ENCODE measurements at regions not wholly inside any gene's neighbourhood (a gene's known extent, or its start where the extent isn't known, plus 50 kb on each side); places are given as distances from the start of the nearest gene placed in this dataset.
"Not testable (repeated sequence)": the region's sequence is repeated elsewhere in the genome, so short reads cannot be mapped to it uniquely, and the experiment has no call there.

DNA sequence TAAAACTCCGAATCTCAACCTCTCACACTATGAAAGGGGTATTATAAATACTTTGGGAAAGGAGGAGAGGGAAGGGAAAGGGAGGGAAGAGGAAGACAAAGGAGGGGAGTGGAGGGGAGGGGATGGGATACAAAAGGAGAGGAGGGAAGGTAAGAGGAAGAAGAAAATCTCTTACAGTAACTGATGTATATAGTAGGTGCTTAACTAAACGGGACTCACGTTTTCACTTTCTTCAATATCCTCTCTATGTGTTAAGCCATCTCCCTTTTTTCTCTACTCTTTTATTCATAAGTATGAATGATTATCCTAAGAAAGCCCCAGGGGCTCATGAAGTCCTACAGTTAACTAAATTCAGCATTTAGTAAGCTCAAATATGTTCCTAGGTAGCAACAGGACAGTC, 729.6 kb upstream of the NR2F2 start:
- no peak for DNase-seq (ENCODE audit: low read depth in 2 of 2)

DNA sequence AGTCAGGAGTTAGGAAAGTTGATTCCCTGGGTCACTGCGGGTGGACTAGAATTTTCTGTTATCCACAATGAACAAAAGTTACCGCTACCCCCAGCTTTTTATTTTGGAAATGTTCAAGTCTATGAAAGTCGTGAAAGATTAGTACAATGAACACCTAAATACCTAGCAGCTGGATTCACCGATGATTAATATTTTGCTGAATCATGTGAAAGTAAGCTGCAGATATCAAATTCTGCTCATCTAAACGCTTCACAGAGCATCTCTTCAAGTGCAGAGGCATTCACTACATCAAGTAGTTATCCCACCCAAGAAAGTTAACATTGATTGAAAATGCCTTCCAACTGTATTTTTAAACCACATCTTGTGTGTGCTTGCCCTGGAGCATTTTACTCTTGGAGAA, 729.0 kb upstream of the NR2F2 start:
- no peak for DNase-seq (ENCODE audit: low read depth in 2 of 2)

DNA sequence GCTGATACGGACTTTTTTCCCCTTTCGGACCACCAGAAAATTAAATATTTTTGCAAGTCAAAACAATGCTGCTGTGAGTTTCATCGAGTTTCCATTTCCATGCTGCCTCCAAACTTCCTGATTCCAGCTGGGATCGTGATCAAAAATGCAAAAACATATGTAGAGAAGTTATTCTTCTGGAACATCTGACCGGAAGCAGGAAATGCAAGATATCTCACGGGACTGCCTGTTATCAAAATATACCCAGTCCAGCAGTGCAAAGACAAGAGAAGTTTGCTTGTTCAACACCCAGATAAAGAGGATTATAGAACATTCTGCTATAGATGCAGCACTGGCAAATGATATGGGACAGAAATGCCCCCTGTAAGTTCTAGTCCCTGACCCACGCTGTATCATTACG, 726.7 kb upstream of the NR2F2 start:
- no peak for DNase-seq (ENCODE audit: low read depth in 2 of 2)

DNA sequence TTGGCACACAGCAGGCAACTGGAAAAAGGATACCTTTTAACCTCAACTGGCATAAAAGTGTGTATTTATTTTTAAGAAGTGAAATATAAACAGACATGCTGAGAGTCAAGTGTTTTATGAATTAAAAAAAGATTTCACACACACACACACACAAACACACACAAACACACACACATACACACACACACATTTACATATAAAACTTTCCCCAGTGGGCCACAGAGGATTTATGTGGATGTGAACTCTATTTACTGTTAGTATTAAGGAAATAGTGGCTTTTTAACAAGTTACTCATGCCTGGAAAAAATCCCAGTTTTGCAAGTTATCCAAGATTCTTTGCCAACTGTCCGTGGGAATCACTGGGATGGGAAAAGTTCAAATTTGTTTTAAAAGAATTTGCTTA, 725.9 kb upstream of the NR2F2 start:
- DNase-seq (ENCODE audit: low read depth in 2 of 2) = no peak

DNA sequence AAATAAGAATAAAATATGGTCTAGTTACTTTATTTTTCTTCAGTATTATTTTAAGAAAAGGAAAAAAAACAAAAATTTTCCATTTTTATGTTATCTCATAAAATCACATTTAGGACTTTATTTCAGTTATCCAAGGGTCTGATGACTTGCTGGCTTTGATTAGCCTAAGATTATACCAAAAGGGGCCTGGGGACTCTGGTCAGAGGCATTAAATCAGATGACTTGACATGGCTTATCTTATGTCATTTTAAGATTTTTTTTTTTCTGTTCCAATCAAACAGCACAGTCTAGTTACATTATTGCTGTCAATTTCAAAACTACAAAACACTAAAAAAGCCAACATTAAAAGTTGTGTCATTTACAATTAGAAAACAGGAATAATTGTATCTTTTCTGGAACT, 725.4 kb upstream of the NR2F2 start:
- DNase-seq (ENCODE audit: low read depth in 2 of 2) = no peak

DNA sequence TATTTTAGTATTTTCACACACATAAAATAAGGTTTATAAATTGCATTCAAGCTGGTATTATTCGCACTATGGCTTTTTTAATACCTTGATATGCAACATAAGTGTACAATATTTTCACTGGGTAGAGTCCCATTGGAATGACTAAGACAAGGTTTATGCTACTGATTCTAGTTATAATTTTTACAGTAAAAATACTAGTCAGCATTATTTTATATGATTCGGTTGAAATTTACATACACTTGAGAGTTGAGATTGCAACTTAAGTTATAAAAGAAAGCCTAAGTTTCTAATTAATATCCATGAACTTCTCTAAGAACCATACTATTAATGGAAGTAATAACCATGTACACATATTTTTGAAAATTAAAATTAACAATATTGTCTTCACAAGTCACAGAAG, 723.9 kb upstream of the NR2F2 start:
- no peak for DNase-seq (ENCODE audit: low read depth in 2 of 2)

DNA sequence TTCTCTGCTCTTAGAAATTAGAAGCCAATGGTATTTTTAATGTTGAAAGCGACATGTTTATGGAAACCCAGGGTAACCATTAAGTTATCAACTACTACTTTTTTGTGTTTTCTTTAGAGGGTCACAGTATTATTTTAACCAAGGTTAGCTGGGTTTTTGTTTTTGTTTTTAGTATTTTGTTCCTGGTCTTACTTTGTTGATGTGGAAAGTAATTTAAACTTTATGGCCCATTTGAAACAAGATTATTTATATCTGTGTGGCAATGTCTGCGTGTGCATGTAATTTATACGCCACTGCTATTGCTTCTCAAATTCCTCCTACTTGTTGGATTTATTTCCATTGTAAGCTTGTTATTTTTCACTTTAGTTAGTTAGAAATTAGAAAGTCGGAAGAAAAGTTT, 722.1 kb upstream of the NR2F2 start:
- DNase-seq (ENCODE audit: low read depth in 2 of 2) = no peak

DNA sequence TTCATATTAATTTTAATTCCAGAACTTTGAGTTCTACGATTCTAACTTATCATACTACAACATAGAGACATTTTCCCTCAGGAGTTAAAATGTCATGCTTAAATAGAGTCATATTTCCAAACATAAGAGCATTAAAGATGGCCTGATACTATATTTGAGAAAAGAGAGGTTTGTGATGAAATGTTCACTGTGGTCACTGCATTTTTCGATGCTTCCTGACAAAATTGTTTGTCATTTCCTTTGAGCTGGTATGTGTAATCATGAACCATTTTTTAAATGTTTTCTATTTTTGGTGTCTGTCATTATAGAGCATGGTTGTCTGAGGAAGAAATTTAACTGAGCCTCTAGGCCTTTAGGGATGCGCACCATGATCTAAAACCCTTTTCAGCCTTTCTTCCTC, 721.4 kb upstream of the NR2F2 start:
- no peak for DNase-seq (ENCODE audit: low read depth in 2 of 2)

DNA sequence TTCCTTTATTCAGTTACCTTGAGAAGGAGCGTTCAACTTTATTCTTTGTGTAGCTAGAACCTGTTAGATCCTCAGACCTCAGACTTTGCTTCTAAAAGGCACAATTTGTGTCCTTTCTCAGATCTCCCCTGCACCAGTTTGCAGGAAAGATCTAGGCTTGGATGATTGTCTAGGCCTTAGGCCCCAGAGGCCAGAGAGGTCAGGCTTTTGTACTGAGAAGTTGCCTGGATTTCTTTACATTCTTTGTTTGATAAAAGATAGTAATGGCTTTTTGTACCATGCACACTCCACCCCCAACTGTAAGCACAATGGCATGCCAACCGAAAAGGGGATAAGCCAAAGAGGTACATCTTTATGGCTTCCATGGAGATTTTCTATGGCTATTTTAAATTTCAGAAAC, 719.6 kb upstream of the NR2F2 start:
- no peak for DNase-seq (ENCODE audit: low read depth in 2 of 2)

DNA sequence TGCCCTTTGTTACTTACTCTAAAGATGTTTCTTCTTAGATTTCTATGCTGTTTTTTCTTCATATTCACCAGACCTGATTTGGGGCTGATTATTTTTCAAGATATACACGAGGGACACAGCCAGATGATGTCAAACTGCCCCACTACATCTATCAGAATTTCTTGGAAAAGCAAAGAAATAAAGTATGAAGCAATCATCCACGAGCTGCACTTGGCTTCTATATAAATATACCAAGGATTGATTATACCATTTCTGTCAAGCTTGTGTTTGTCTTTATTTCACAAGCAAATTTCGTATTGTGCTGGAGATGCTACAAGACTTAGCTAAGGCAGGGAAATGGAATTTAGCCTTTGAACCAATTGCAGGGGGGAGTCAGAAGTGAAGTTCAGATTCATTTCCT, 715.1 kb upstream of the NR2F2 start:
- no peak for DNase-seq (ENCODE audit: low read depth in 2 of 2)

DNA sequence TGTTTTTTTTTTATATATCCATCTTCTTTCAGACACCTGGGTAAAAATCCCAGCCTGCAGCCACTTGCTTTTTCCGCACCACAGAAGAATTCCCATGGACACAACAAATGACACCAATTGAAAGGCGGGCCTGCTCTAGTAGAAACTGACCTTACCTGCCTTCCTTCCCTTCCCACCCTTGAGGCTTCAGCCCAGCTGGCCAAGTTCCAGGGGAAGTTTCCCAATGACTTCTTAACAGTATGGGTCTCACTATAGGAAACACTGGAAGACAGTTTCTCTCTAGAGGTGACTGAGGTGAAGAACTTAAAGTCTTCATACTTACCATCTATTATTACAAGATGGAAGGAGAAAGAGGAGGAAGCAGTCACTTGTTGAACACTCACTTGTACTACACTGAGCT, 714.2 kb upstream of the NR2F2 start:
- DNase-seq (ENCODE audit: low read depth in 2 of 2) = no peak

DNA sequence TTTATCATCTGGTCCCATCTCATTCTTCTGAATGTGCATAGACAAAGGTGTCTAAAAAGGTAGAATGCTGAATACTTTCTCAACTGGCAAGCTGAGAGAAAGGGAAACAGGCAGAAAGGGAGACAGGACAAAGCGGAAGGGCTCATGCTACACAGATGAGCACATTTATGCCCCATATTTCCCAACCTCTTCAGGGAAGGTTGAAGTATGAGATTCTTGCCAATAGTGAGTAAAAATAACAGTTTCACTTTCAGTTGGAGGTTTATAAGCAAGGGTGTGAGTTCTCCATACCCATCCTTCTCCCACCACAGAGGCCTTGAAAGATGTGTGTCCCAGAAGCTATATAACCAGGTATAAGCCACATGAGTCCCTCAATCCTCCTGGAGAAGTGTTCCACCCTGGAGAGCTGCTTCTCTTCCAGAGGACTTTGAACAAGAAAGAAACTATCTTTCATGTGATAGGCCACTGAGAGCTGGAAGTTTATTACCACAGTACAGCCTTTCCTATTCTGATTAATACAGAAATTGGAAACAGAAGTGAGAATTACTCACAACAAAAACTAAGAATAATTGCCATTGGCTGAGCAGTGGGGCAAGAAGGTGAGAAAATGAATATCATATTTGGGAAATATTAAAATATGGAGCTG, 709.4 kb upstream of the NR2F2 start:
- DNase-seq (ENCODE audit: low read depth in 2 of 2) = no peak

DNA sequence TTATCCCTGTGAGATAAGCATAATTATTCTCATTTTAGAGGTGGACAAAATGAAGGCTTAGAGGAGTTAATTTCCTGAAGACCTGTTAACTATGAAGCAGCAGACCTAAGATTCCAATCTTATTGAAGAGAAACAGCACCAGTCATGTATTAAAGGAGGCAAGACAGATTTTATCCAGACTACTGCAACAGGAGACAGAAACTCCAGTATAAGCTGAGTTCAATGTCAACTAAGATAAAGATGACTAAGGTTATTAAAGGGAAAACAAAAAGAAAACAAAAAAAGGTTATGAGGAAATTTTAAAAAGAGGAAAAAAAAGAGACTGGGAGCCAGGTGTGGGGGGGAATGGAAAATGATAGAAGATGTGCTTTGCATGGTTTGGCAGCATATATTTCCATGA, 707.7 kb upstream of the NR2F2 start:
- no peak for DNase-seq (ENCODE audit: low read depth in 2 of 2)

DNA sequence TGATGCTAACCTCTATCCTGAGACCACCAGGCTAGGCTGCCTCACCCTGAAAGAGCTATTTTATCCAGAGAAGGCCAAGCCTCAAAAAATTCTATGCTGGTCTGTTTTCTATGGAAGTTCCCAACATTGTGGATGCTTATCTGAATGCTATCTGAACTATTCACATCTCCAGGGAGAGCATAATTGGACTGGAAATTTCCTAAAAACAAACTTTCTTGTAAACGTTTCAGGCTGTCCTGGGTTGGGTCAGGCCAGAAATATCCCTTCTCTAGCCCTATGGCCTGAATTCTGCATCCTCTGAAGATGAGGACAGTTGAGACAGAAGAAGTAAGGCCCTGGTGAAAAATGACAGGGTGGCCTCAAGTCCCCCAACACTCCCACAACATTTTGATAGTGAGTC, 706.4 kb upstream of the NR2F2 start:
- DNase-seq (ENCODE audit: low read depth in 2 of 2) = no peak

DNA sequence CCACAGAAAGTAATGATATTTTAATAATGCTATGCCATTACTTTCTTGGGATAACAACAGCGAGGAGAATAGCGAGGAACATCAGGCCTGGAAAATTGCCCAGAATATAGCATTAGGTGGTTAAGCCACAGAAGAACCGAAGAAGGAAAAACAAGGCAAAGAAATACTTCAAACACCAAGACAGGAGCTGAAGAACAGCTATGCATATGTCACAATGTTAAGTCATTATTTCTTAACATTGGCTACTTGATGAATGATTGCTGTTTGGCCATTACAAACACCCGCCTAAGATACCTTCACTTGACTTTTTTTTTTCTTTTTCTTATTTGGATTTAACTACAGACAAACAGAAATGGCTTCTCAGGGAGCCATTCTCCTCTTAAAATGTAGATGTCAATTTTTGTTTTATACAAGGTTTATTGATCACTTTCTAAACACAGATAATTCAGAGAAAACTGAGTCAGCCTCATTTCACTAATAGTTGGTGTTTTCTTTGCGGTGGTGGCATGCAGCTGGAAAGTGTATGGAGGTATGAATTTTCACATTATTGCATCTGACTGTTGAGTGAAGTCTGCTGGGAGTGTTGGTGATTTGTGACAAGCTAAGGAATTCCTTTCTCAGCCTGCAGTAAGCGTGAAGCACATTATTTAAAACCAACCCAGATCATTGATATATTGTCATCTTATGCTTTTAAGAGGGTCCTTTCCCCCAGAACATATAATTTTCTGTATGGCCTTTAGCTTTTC, 705.7 kb upstream of the NR2F2 start:
- no peak for DNase-seq (ENCODE audit: low read depth in 2 of 2)

DNA sequence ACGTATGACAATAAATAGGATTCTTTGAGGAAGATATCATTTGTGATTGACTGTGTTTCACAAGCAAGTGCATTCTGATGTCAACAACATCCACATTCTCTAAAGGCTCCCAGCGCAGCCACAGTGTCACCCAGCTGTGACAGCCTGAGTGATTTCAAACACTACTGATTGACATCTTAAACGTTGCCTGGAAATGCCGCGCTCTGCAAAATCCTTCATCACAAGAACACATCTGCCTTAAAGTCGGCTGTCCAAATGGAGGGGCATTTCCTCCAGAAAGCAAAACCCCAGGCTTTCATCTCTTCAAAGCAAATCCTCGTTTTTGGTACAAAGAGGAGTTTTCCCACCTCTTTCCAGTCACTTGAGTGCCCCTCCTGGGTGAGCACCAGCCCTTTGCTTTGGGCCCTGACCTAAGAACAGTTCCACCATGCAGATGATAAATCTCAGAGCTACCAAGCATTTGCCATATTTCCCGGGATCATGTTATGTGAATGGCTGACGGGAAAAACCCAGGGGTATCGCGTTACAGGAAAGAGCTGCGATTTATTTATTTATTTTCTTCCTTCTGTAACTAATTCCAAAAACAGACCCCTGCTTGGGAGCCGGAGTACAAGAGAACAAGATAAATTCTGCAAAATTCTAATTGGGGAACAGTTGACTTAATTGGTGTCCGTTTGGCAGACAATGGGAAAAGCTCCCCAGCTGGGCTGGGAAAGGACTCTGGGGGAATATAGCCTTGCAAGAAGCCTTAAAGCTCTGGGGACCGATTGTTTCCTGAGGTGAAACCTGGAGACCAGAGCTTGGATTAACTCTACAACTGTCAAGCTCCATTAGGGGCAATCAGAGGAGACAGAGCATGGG, 703.8 kb upstream of the NR2F2 start:
- DNase-seq (ENCODE audit: low read depth in 2 of 2) = no peak

DNA sequence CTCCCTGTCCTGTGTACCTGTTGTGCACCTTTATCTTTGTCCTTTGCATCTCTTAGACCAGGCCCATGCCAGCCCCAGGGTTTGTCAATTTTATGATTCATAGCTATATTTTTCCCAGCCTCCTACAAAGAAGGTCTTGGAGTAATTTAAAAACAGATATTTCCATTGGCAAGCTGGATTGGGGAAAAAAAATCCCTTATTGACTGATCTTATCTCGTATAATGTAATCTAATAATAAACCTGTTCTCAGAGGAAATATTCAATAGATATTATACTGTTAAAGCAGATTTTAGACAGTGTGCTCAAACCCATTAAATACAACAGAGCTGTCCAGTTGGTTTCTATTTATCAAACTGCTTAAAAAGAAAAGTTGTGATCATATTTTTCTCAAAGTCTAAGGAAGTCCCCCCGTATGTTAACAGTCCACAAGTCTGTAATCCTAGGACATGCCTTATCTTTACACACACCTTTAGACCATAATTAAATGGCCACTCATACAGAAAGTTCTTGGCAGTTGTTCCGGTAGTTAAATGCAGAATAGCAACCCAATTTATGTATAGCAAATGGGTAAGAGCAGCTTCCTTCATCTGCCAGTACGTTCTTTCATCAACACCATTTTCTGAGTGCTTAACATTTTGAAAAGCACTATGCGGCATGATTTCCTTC, 700.9 kb upstream of the NR2F2 start:
- DNase-seq (ENCODE audit: low read depth in 2 of 2) = no peak

DNA sequence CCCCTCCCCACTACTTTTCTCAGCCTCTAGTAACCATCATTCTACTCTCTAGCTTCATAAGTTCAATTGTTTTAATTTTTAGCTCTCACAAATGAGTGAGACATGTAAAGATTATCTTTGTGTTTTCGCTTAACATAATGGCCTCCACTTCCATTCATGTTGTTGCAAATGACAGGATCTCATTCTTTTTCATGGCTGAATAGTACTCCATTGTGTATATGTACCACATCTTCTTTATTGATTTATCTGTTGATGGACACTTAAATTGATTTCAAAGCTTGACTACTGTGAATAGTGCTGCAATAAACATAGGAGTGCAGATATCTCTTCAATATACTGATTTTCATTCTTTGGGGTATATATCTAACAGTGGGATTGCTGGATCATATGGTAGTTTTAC, 699.8 kb upstream of the NR2F2 start:
- no peak for DNase-seq (ENCODE audit: low read depth in 2 of 2)

DNA sequence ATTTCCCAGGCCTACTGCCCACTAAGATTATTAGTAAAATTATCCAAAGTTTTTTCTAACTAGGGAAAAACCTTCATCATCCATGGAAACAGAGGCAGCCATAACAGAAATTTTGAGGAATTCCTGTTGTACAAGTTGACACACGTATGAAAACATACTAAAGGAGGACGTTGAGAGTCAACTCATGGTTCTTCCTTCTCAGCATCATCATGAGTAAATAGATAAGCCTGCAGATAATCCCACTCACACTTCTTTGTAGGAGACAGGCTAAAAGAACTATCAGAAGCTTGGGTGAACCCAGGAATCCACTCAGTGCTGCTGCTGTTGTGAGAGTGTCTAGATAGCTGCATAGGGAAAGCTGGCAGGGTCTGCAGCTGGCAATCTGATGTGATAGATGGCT, 694.8 kb upstream of the NR2F2 start:
- DNase-seq (ENCODE audit: low read depth in 2 of 2) = no peak

DNA sequence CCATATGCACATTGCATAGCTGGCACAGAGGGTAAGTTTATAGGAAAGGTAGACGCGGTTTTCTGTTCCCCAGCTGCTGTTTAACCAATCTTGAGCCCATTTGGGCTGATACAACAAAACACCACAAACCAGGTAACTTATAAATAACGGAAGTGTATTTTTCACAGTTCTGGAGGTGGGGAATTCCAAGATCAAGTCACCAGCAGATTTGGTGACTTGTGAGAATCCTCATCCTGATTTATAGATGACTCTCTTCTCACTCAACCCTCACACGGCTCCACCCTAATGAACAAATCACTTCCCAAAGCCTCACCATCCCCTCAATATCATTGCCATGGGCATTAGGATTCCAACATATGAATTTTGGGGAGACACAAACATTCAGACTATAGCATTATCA, 694.4 kb upstream of the NR2F2 start:
- DNase-seq (ENCODE audit: low read depth in 2 of 2) = no peak

DNA sequence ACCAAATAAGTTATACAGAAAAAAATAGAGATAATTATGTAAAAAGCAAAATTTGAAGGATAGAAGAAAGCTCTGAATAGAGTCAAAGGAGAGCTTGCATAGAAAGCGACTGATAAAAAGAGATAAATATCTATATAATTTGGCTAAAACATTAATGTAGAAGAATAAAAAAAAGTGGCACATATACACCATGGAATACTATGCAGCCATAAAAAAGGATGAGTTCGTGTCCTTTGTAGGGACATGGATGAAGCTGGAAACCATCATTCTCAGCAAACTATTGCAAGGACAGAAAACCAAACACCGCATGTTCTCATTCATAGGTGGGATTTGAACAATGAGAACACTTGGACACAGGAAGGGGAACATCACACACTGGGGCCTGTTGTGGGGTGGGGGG, 693.3 kb upstream of the NR2F2 start:
- DNase-seq (ENCODE audit: low read depth in 2 of 2) = not testable (repeated sequence)

DNA sequence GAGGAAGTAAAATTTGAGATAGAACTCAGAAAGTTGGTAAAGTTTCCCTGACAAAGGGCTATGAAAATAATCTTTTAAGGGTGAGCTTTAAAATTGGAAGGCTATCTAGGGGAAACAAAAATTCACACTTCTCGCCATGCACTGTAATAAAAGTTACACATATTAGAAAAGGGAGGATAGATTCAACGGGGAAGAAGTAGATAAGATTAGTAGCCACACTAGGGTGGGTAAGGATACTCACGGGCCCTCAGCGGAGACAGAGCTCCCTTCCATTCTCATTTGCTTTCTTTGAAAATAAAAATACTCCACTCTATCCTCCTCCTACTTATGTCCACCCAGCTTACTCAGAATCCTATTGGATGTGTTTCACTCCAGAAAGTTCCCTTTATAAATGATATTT, 691.3 kb upstream of the NR2F2 start:
- no peak for DNase-seq (ENCODE audit: low read depth in 2 of 2)

All from stimulated activated CD4-positive, alpha-beta T cell treated with anti-CD3 and anti-CD28 coated beads, Interleukin-4, amount 100 ng/mL, for 48 hours (primary cell).